SK-N-SH (cell line): ENCODE measurements at regions not wholly inside any gene's neighbourhood (a gene's known extent, or its start where the extent isn't known, plus 50 kb on each side); places are given as distances from the start of the nearest gene placed in this dataset.
"Not testable (repeated sequence)": the region's sequence is repeated elsewhere in the genome, so short reads cannot be mapped to it uniquely, and the experiment has no call there.

Experiments used
- CTCF ChIA-PET: fragments of 300-600, 350-600 bp; formaldehyde crosslinking; extraction: SDS; loops from one replicate; lab custom pipeline; 2021; lab: Yijun Ruan, JAX
- POLR2A ChIA-PET: fragments of 350-600 bp; sonication (Branson Sonifier 250); formaldehyde crosslinking; extraction: SDS; loops from one replicate; lab custom pipeline; 2020; ENCODE audit warnings: antibody characterized with exemption, inconsistent platforms; lab: Yijun Ruan, JAX
- DNase-seq: peaks from one replicate; pipeline ENCODE4 v3.0.0; 2012
- H2AFZ ChIP-seq: fragments of 200-600 bp; sonication (generic); 2 replicates; pipeline ENCODE4 v1.8.1; 2016; ENCODE audit warnings: antibody characterized with exemption, mild to moderate bottlenecking, low read depth
- H3F3A ChIP-seq: fragments of 200-600 bp; sonication (generic); replicated peaks from 2 replicates; pipeline ENCODE3; 2016; ENCODE audit warnings: antibody characterized with exemption, mild to moderate bottlenecking; ENCODE audit not compliant: insufficient read depth
- H3K27ac ChIP-seq, 2 experiments: fragments of 200-500 bp in 1 of 2; fragments of 200-600 bp in 1 of 2; sonication (Bioruptor generic) in 1 of 2; sonication (generic), shearing (Covaris generic) in 1 of 2; 2 replicates each; pipeline versions ENCODE4 v1.5.1 to v1.6.1; 2014 to 2016; ENCODE audit warnings: low read depth in 2 of 2, inconsistent platforms in 1 of 2, low read length in 1 of 2, mild to moderate bottlenecking in 1 of 2, mixed read lengths in 1 of 2
- H3K27me3 ChIP-seq: fragments of 200-600 bp; sonication (generic), shearing (Covaris generic); 2 replicates; pipeline ENCODE4 v1.6.1; 2016; ENCODE audit warnings: mixed run types; ENCODE audit not compliant: insufficient read depth
- H3K36me3 ChIP-seq, 2 experiments: fragments of 200-500 bp in 1 of 2; fragments of 200-600 bp in 1 of 2; sonication (Bioruptor generic) in 1 of 2; sonication (generic) in 1 of 2; replicated peaks in 1 of 2; 2 replicates each; pipeline versions ENCODE3 to v1.5.1; 2014 to 2016; ENCODE audit warnings: low read length in 1 of 2, mild to moderate bottlenecking in 1 of 2; ENCODE audit not compliant: insufficient read depth in 2 of 2, control insufficient read depth in 1 of 2
- H3K4me1 ChIP-seq, 2 experiments: fragments of 200-500 bp in 1 of 2; fragments of 200-600 bp in 1 of 2; sonication (Bioruptor generic) in 1 of 2; sonication (generic), shearing (Covaris generic) in 1 of 2; 2 replicates each; pipeline versions ENCODE4 v1.5.1 to v1.6.1; 2014 to 2016; ENCODE audit warnings: low read depth in 1 of 2, low read length in 1 of 2, mixed run types in 1 of 2; ENCODE audit not compliant: insufficient read depth in 2 of 2, control insufficient read depth in 1 of 2
- H3K4me2 ChIP-seq: fragments of 200-600 bp; sonication (generic), shearing (Covaris generic); 2 replicates; pipeline ENCODE4 v1.6.1; 2017; ENCODE audit warnings: mixed run types
- H3K4me3 ChIP-seq, 2 experiments: fragments of 200-500 bp in 1 of 2; fragments of 200-600 bp in 1 of 2; sonication (Bioruptor generic) in 1 of 2; sonication (generic), shearing (Covaris generic) in 1 of 2; 2 replicates each; pipeline versions ENCODE4 v1.5.1 to v1.8.1; 2014 to 2016; ENCODE audit warnings: low read depth in 2 of 2, inconsistent platforms in 1 of 2, low read length in 1 of 2, mild to moderate bottlenecking in 1 of 2, mixed read lengths in 1 of 2, moderate library complexity in 1 of 2
- H3K79me2 ChIP-seq: fragments of 200-600 bp; sonication (generic); 2 replicates; pipeline ENCODE4 v1.8.1; 2017; ENCODE audit warnings: mild to moderate bottlenecking; ENCODE audit not compliant: insufficient read depth
- H3K9ac ChIP-seq: fragments of 200-600 bp; sonication (generic); 2 replicates; pipeline ENCODE4 v1.6.1; 2017; ENCODE audit warnings: mixed run types
- H3K9me2 ChIP-seq: fragments of 200-600 bp; sonication (generic); 2 replicates; pipeline ENCODE4 v1.6.1; 2017; ENCODE audit warnings: mixed run types
- H3K9me3 ChIP-seq: fragments of 200-600 bp; sonication (generic); 2 replicates; pipeline ENCODE4 v1.6.1; 2017; ENCODE audit warnings: mixed run types, mild to moderate bottlenecking, moderate library complexity
- H4K20me1 ChIP-seq: fragments of 200-600 bp; sonication (generic); 2 replicates; pipeline ENCODE4 v1.6.1; 2017; ENCODE audit warnings: mild to moderate bottlenecking, mixed run types; ENCODE audit not compliant: insufficient read depth
- EZH2phosphoT487 ChIP-seq: fragments of 200-600 bp; sonication (generic); IDR thresholded peaks from 2 replicates; pipeline ENCODE4 v1.6.1; 2017; ENCODE audit warnings: low read depth, mixed run types, mild to moderate bottlenecking, antibody characterized with exemption, moderate library complexity, borderline replicate concordance
- WGBS: methylation state at CpG from one replicate; pipeline ENCODE4 v1.1.6; 2017; ENCODE audit warnings: low lambda C conversion rate; 5-methylcytosine and 5-hydroxymethylcytosine counted together
- TF ChIP-seq, protein P1 (sequence below): IDR thresholded peaks from 2 replicates; pipeline ENCODE4 v1.4.0; 2012; ENCODE audit warnings: low read depth, borderline replicate concordance

DNA sequence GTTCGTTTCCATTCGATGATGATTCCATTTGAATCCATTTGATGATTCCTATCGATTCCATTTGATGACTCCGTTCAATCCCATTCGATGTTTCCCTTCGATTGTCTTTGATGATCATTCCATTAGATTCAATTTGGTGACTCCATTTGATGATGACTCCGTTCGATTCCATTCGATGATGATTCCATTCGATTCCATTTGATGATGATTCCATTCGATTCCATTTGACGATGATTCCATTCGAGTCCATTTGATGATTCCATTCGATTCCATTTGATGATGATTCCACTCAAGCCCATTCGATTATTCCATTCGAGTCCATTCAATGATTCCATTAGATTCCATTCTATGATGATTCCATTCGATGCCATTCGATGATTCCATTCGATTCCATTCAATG is 2730.6 kb downstream of the RPIA start:
- CTCF ChIA-PET = not testable (repeated sequence)

DNA sequence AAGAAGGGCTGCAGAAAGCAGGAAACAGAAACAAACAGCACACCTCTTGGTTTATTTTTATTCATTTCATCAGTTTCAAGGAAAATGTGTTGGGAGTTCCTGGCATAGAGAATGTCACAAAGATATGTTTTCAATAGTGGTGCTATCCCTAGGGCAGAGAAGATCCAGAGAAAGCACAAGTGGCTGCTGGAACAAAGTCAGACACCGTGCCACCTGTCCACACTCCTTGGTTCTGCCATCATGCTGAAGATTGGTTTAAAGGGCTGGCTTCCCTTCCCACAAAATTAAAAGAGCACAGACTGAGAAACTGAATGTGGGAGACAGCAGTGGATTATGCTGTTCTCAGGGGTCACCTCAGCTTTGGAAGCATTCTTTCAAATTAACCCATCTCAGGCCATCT is 2735.7 kb downstream of the RPIA start:
- DNase-seq, H3K36me3 ChIP-seq, H3K9ac ChIP-seq, H3K4me1 ChIP-seq, H3K4me2 ChIP-seq, H3K27ac ChIP-seq, POLR2A ChIA-PET, H3K9me3 ChIP-seq, H2AFZ ChIP-seq, H3K79me2 ChIP-seq, CTCF ChIA-PET, H3K27me3 ChIP-seq, H4K20me1 ChIP-seq, H3K4me3 ChIP-seq, H3F3A ChIP-seq, H3K9me2 ChIP-seq: not testable (repeated sequence)
- WGBS = 0% methylated on average over 1 of the region's 1 CpG

More for the DNA sequence above, 2730.6 kb downstream of the RPIA start:
- H3K27me3 ChIP-seq, H3K4me3 ChIP-seq, H3K79me2 ChIP-seq, H3K9me3 ChIP-seq, H3K4me2 ChIP-seq, POLR2A ChIA-PET, H3K36me3 ChIP-seq, H3K9ac ChIP-seq, H2AFZ ChIP-seq, H4K20me1 ChIP-seq, DNase-seq, H3K27ac ChIP-seq, H3K4me1 ChIP-seq, H3K9me2 ChIP-seq, H3F3A ChIP-seq: not testable (repeated sequence)
- 12% methylated on average over 19 of the region's 19 CpGs for whole genome bisulfite sequencing

DNA sequence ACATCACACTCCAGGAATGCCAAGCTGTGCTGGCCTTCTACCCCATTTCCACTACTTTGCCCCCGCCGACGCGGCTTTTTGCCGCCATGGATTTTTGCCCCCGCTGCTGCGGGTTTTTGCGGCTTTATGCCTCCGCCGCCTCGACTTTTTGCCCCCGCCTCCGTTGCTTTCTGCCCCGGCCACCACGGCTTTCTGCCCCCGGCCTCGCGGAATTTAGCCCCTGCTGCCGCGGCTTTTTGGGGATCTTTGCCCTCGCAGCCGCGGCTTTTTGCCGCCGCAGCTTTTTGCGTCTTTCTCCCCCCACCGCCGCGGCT is 2750.4 kb downstream of the RPIA start:
- POLR2A ChIA-PET, H3K4me1 ChIP-seq, H3K79me2 ChIP-seq, H3K9ac ChIP-seq, H3K36me3 ChIP-seq, DNase-seq, H3K9me3 ChIP-seq, H4K20me1 ChIP-seq, CTCF ChIA-PET, H3K9me2 ChIP-seq, H3K27ac ChIP-seq, H3F3A ChIP-seq: not testable (repeated sequence)
- Histone ChIP-seq H3K27me3 (peaks cover 23% of the 10 kb centered on the region), H3K4me2 (peak overlapping the region; percentile 87), H2AFZ (peak overlapping the region; percentile 87), H3K4me3 (peak overlapping the region; percentile 21 to 58; a peak in 3 of 4 replicates)
- 4% methylated on average over 29 of the region's 29 CpGs for WGBS

DNA sequence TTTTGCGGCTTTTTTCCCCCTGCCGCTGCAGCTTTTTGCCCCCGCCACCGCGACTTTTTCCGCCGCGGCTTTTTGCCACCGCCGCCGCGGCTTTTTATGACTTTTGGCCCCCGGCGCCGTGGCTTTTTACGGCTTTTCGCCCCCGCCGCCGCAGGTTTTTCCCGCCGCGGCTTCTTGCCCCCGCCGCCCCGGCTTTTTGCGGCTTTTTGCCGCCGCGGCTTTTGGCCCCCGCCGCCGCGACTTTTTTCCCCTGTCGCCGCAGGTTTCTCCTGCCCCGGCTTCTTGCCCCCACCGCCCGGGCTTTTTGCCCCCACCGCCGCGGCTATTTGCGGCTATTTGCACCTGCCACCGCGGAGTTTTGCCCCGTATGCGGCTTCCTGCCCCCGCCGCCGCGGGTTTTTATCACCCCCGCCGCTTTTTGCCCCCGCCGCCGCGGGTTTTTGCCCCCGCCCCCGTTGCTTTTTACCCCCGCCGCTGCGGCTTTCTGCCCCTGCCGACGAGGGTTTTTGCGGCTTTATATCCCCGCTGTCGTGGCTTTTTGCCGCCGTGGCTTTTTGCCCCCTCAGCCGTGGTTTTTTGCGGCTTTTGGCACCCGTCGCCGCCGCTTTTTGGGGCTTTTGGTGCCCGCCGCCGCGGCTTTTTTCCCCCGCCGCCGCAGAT is 2750.9 kb downstream of the RPIA start:
- 8% methylated on average over 82 of the region's 82 CpGs for whole genome bisulfite sequencing
- ChIA-PET POLR2A (no interaction called here), CTCF (no interaction called here)
- Histone ChIP-seq H3K9me2 (no peaks in the 10 kb centered on the region), H3K4me1 (0 out of 4 replicates have a peak, but pooled peaks cover 0 to 2% of the 10 kb centered on the region in 2 experiments), H3K9ac (no peak overlapping the region), H3K27ac (no peak overlapping the region), H3K79me2 (no peaks in the 10 kb centered on the region), H3K9me3 (no peaks in the 10 kb centered on the region), H4K20me1 (no peaks in the 10 kb centered on the region), H2AFZ (peak overlapping the region; percentile 87), H3K4me3 (peak overlapping the region; percentile 21 to 58; a peak in 3 of 4 replicates), H3K36me3 (no peaks in the 10 kb centered on the region)
- TF ChIP-seq, protein P1, sequence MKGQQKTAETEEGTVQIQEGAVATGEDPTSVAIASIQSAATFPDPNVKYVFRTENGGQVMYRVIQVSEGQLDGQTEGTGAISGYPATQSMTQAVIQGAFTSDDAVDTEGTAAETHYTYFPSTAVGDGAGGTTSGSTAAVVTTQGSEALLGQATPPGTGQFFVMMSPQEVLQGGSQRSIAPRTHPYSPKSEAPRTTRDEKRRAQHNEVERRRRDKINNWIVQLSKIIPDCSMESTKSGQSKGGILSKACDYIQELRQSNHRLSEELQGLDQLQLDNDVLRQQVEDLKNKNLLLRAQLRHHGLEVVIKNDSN = no peak
- peak; percentile 99 for TF ChIP-seq EZH2phosphoT487
- TF ChIP-seq, all 33 proteins: peak for 1
- DNase-seq = peak; percentile 46
- Histone ChIP-seq H3F3A (no peaks in the 10 kb centered on the region), H3K4me2 (peak overlapping the region; percentile 87), H3K27me3 (peaks cover 23% of the 10 kb centered on the region)

DNA sequence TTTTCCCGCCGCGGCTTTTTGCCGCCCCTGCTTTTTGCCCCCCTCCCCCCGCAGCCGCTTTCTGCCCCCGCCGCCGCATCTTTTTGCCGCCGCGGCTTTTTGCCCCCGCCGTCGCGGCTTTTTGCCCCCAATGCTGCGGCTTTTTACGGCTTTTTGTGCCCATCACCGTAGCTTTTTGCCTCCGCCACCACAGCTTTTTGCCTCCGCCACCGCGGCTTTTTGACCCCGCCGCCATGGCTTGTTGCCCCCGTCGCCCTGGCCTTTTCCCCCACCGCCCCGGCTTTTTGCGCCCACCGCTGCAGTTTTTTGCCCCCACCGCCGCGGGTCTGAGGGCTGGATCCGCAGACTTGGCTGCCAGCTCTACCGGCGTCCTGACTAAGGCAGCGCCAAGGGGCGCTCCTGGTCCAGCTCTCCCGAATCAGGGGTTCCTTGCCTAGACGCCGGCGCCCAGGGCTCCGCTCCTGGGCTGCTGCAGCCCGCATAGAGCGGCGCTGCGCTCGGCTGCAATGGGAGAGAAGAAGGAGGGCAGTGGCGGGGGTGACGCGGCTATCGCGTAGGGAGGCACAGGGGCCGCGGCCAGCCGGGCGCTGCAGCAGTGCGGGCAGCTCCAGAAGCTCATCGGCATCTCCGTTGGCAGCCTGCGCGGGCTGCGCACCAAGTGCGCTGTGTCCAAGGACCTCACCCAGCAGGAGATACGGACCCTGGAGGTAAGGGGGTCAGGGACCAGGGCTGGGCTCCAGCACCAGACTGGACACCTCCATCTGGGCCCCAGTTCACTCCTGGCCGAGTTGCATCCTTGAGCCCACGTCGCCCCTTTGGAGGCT is 2751.6 kb downstream of the RPIA start:
- Histone ChIP-seq H3K27me3 (peaks cover 23% of the 10 kb centered on the region), H3K4me3 (peak overlapping the region in 1 of 2 experiments; percentile 58; a peak in 1 of 4 replicates), H3K4me2 (peak overlapping the region; percentile 87; the same call in 1 of the 2 replicates)
- H4K20me1 ChIP-seq, H2AFZ ChIP-seq, H3K9me3 ChIP-seq, H3K9ac ChIP-seq, H3F3A ChIP-seq, H3K36me3 ChIP-seq, H3K9me2 ChIP-seq, H3K27ac ChIP-seq, CTCF ChIA-PET, H3K4me1 ChIP-seq, DNase-seq, H3K79me2 ChIP-seq, POLR2A ChIA-PET: not testable (repeated sequence)
- 14% methylated on average over 52 of the region's 69 CpGs for WGBS
